CD14-positive monocyte (primary cell): ENCODE measurements at regions not wholly inside any gene's neighbourhood (a gene's known extent, or its start where the extent isn't known, plus 50 kb on each side); places are given as distances from the start of the nearest gene placed in this dataset.
A peak's percentile ranks its signal among the peaks of the same experiment; 100 is the strongest.

Source experiments
- DNase-seq, 3 donors: peaks; one replicate each; pipeline ENCODE4 v3.0.0-alpha.2; 2011 to 2022
- H2AFZ ChIP-seq: 2 replicates; pipeline ENCODE4 v1.6.0; 2012; ENCODE audit warnings: mild to moderate bottlenecking, low read depth, low read length, inconsistent platforms; ENCODE audit not compliant: insufficient read depth, poor library complexity, severe bottlenecking
- H3K27ac ChIP-seq, 2 donors: 1 replicate in 1 of 2; 2 replicates in 1 of 2; pipeline ENCODE4 v1.5.1; 2012 to 2013; ENCODE audit warnings: low read length in 2 of 2, control low read depth in 1 of 2, inconsistent platforms in 1 of 2, low read depth in 1 of 2, mild to moderate bottlenecking in 1 of 2
- H3K27me3 ChIP-seq, 2 donors: one replicate each; pipeline versions ENCODE4 v1.6.0 to v1.6.1; 2011 to 2013; ENCODE audit warnings: low read length in 2 of 2; ENCODE audit not compliant: control insufficient read depth in 2 of 2, insufficient read depth in 2 of 2
- H3K36me3 ChIP-seq, 2 donors: replicated peaks in 1 of 2; 1 replicate in 1 of 2; 2 replicates in 1 of 2; pipeline versions ENCODE4 v1.5.1 to v1.6.1; 2012 to 2013; ENCODE audit warnings: low read length in 2 of 2, control low read depth in 1 of 2, inconsistent platforms in 1 of 2, mild to moderate bottlenecking in 1 of 2; ENCODE audit not compliant: insufficient read depth in 2 of 2, control insufficient read depth in 1 of 2
- H3K4me1 ChIP-seq, 2 donors: 1 replicate in 1 of 2; 2 replicates in 1 of 2; pipeline versions ENCODE4 v1.5.1 to v1.6.1; 2012 to 2013; ENCODE audit warnings: low read length in 2 of 2, control low read depth in 1 of 2, inconsistent platforms in 1 of 2, mild to moderate bottlenecking in 1 of 2, moderate library complexity in 1 of 2; ENCODE audit not compliant: insufficient read depth in 2 of 2, control insufficient read depth in 1 of 2
- H3K4me2 ChIP-seq: replicated peaks from 2 replicates; pipeline ENCODE3; 2012; ENCODE audit warnings: low read length, moderate library complexity, mild to moderate bottlenecking; ENCODE audit not compliant: poor library complexity, severe bottlenecking; ENCODE audit errors: extremely low read depth
- H3K4me3 ChIP-seq, 3 experiments: fragments of 200-600 bp in 1 of 3; sonication (generic) in 1 of 3; replicated peaks in 1 of 3; 1 replicate in 2 of 3; 2 replicates in 1 of 3; pipeline ENCODE4 v1.5.1; 2011 to 2013; ENCODE audit warnings: low read length in 3 of 3, mild to moderate bottlenecking in 3 of 3, control low read depth in 2 of 3, low read depth in 2 of 3, inconsistent platforms in 1 of 3, moderate library complexity in 1 of 3
- H3K79me2 ChIP-seq: 2 replicates; pipeline ENCODE4 v1.6.0; 2012; ENCODE audit warnings: mild to moderate bottlenecking, control low read depth, inconsistent platforms, low read length, moderate library complexity; ENCODE audit not compliant: insufficient read depth
- H3K9ac ChIP-seq: 2 replicates; pipeline ENCODE4 v1.6.0; 2017; ENCODE audit warnings: low read length, mild to moderate bottlenecking; ENCODE audit not compliant: insufficient read depth, poor library complexity, severe bottlenecking
- H3K9me3 ChIP-seq, 2 donors: replicated peaks in 1 of 2; 1 replicate in 1 of 2; 2 replicates in 1 of 2; pipeline versions ENCODE4 v1.5.1 to v1.6.1; 2012 to 2013; ENCODE audit warnings: low read length in 2 of 2, control low read depth in 1 of 2; ENCODE audit not compliant: control insufficient read depth in 1 of 2, insufficient read depth in 1 of 2
- H4K20me1 ChIP-seq: 2 replicates; pipeline ENCODE4 v1.6.0; 2012; ENCODE audit warnings: mild to moderate bottlenecking, low read length, control low read depth, moderate library complexity; ENCODE audit not compliant: insufficient read depth
- H3K27ac Mint-ChIP-seq, 7 donors: one replicate each; pipeline ENCODE4 v1.8.0; 2020; ENCODE audit warnings: mild to moderate bottlenecking in 7 of 7, mixed read lengths in 7 of 7, moderate library complexity in 6 of 7, inconsistent platforms in 2 of 7
- H3K27me3 Mint-ChIP-seq, 3 donors: one replicate each; pipeline ENCODE4 v1.8.0; 2021 to 2022; ENCODE audit warnings: low read depth in 3 of 3, mild to moderate bottlenecking in 3 of 3, mixed read lengths in 3 of 3, moderate library complexity in 3 of 3, inconsistent platforms in 1 of 3
- H3K36me3 Mint-ChIP-seq, 2 donors: one replicate each; pipeline ENCODE4 v1.8.0; 2020; ENCODE audit warnings: mixed read lengths in 2 of 2, inconsistent platforms in 1 of 2, mild to moderate bottlenecking in 1 of 2
- H3K4me1 Mint-ChIP-seq: one replicate; pipeline ENCODE4 v1.8.0; 2020; ENCODE audit warnings: mild to moderate bottlenecking, mixed read lengths
- H3K4me3 Mint-ChIP-seq, 2 donors: one replicate each; pipeline ENCODE4 v1.8.0; 2020; ENCODE audit warnings: mild to moderate bottlenecking in 2 of 2, mixed read lengths in 2 of 2, moderate library complexity in 1 of 2
- H3K9me3 Mint-ChIP-seq, 7 donors: one replicate each; pipeline ENCODE4 v1.8.0; 2020 to 2022; ENCODE audit warnings: mixed read lengths in 7 of 7, mild to moderate bottlenecking in 6 of 7, moderate library complexity in 6 of 7, inconsistent platforms in 2 of 7
- WGBS: methylation state at CpG from one replicate; pipeline ENCODE4 v1.1.5; 2013; ENCODE audit warnings: missing lambda C conversion rate; ENCODE audit not compliant: insufficient coverage; 5-methylcytosine and 5-hydroxymethylcytosine counted together
- intact Hi-C, 2 donors: fragments of 100-400 bp; cut with micrococcal nuclease; formaldehyde crosslinking; loops; one replicate each; pipeline versions ENCODE4 v1.15.0 to v1.15.1; 2023
- TF ChIP-seq, protein P1 (sequence below): fragments of 200-600 bp; IDR thresholded peaks from one replicate; pipeline ENCODE4 v1.8.0; 2022; ENCODE audit warnings: antibody characterized with exemption, mild to moderate bottlenecking

DNA sequence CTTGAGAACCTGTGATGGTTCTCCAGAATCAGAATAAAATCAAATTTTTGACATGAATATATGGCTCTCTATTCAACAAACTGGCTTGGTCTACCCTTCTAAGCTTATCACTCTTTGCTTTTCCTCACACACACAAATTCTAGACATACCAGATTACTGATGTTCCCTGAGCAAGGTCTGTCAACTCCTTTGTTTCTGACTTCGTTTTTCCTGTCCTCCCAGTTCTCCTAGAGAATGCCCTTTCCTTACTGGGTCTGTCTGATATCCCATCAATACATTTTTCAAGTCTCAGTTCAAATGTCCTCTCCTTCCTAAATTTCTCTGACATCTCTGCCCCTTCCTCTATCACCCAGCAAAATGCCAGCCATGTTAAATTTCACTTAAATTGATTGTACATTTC lies 202.1 kb upstream of the IGFBP7 start:
- Histone ChIP-seq H3K27ac (no peak overlapping the region), H3K79me2 (no peaks in the 10 kb centered on the region), H3K9ac (no peak overlapping the region), H3K4me3 (no peak overlapping the region), H3K9me3 (no peaks in the 10 kb centered on the region), H2AFZ (no peak overlapping the region), H3K27me3 (no peaks in the 10 kb centered on the region), H3K36me3 (no peaks in the 10 kb centered on the region), H3K4me1 (no peaks in the 10 kb centered on the region), H3K4me2 (no peak overlapping the region), H4K20me1 (no peaks in the 10 kb centered on the region)
- TF ChIP-seq, protein P1, sequence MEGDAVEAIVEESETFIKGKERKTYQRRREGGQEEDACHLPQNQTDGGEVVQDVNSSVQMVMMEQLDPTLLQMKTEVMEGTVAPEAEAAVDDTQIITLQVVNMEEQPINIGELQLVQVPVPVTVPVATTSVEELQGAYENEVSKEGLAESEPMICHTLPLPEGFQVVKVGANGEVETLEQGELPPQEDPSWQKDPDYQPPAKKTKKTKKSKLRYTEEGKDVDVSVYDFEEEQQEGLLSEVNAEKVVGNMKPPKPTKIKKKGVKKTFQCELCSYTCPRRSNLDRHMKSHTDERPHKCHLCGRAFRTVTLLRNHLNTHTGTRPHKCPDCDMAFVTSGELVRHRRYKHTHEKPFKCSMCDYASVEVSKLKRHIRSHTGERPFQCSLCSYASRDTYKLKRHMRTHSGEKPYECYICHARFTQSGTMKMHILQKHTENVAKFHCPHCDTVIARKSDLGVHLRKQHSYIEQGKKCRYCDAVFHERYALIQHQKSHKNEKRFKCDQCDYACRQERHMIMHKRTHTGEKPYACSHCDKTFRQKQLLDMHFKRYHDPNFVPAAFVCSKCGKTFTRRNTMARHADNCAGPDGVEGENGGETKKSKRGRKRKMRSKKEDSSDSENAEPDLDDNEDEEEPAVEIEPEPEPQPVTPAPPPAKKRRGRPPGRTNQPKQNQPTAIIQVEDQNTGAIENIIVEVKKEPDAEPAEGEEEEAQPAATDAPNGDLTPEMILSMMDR: no peak
- Mint-ChIP-seq H3K9me3 (peaks cover 0 to 4% (median 0%) of the 10 kb centered on the region in 7 donors), H3K27ac (peak overlapping the region in 1 of 7 donors; percentile 1), H3K36me3 (no peaks in the 10 kb centered on the region), H3K27me3 (peaks cover 0 to 1% (median 0%) of the 10 kb centered on the region in 3 donors), H3K4me1 (no peaks in the 10 kb centered on the region), H3K4me3 (no peak overlapping the region)
- 40% methylated on average over 1 of the region's 1 CpG for WGBS
- no peak for DNase-seq
- intact Hi-C loops: no loop called here

DNA sequence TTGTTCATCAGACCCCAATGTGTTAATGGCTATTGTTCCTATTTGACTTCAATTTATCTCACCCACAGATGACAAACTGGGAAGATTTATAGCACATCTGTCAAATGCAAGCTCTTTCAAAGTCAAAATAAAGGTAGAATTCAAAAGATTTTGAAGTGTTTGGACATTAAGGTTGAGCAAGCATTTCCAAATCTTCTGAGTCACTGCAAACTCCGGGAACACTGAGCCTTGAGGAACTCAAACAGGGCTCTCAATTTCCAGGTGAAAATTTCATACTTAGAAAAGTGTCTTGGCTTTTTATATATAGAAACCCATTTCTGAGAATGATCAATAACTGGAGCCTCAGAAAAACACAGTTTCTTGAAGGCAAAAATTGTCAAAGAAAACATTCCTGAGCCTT lies 199.5 kb upstream of the IGFBP7 start:
- no peaks in the 10 kb centered on the region for H4K20me1 ChIP-seq
- H3K36me3 Mint-ChIP-seq: no peaks in the 10 kb centered on the region
- no peak overlapping the region for H3K4me2 ChIP-seq

More for the DNA sequence above, 199.5 kb upstream of the IGFBP7 start:
- Mint-ChIP-seq H3K4me3 (no peak overlapping the region), H3K9me3 (peaks cover 0 to 3% (median 0%) of the 10 kb centered on the region in 7 donors), H3K4me1 (no peaks in the 10 kb centered on the region), H3K27ac (no peak overlapping the region), H3K27me3 (peaks cover 1 to 3% (median 2%) of the 10 kb centered on the region in 3 donors)
- no peaks in the 10 kb centered on the region for H3K36me3 ChIP-seq
- no peak overlapping the region for H3K9ac ChIP-seq
- no peak overlapping the region for H3K4me3 ChIP-seq
- DNase-seq: no peak
- WGBS: no CpG with 5 or more reads among the region's 1 CpG
- H3K27ac ChIP-seq: no peak overlapping the region
- no peaks in the 10 kb centered on the region for H3K4me1 ChIP-seq
- peaks cover 0 to 3% of the 10 kb centered on the region in 2 donors for H3K9me3 ChIP-seq
- no peaks in the 10 kb centered on the region for H3K79me2 ChIP-seq
- intact Hi-C loops: no loop called here
- no peaks in the 10 kb centered on the region for H3K27me3 ChIP-seq
- TF ChIP-seq, protein P1: no peak
- no peak overlapping the region for H2AFZ ChIP-seq
